ENCODE measurements at regions not wholly inside any gene's neighbourhood (a gene's known extent, or its start where the extent isn't known, plus 50 kb on each side); places are given as distances from the start of the nearest gene placed in this dataset.

- no peak for ATAC-seq (replicated peaks in 1 of 2)
- DNase-seq = no peak
- no peaks in the 10 kb centered on the region for H3K27me3 Mint-ChIP-seq (ENCODE audit: low read depth)
- no peaks in the 10 kb centered on the region for H3K36me3 Mint-ChIP-seq (ENCODE audit: insufficient read depth in 2 of 2)
- H3K27ac Mint-ChIP-seq = no peak overlapping the region
- no peaks in the 10 kb centered on the region for H3K4me1 Mint-ChIP-seq (ENCODE audit: low read depth)
- H3K9me3 Mint-ChIP-seq = peaks cover 7 to 12% of the 10 kb centered on the region in 2 donors
- H3K4me3 Mint-ChIP-seq = no peak overlapping the region
Observed at GRCh38 chr3:86257955-86258641, 732.9 kb downstream of the VGLL3 start.

- no peaks in the 10 kb centered on the region for H3K4me1 Mint-ChIP-seq (ENCODE audit: low read depth)
- H3K36me3 Mint-ChIP-seq (ENCODE audit: insufficient read depth in 2 of 2) = no peaks in the 10 kb centered on the region
- no peak overlapping the region for H3K4me3 Mint-ChIP-seq
- no peaks in the 10 kb centered on the region for H3K27me3 Mint-ChIP-seq (ENCODE audit: low read depth)
- DNase-seq (no peak), ATAC-seq (replicated peaks in 1 of 2) (no peak)
- H3K27ac Mint-ChIP-seq = no peak overlapping the region
- peaks cover 10% of the 10 kb centered on the region in 2 donors for H3K9me3 Mint-ChIP-seq
Observed at GRCh38 chr3:86254480-86254879, 736.5 kb downstream of the VGLL3 start.

GRCh38 chr3:86251781-86252180, 739.2 kb downstream of the VGLL3 start:
- peaks cover 6 to 10% of the 10 kb centered on the region in 2 donors for H3K9me3 Mint-ChIP-seq
- no peak overlapping the region for H3K27ac Mint-ChIP-seq
- no peaks in the 10 kb centered on the region for H3K27me3 Mint-ChIP-seq (ENCODE audit: low read depth)
- ATAC-seq (replicated peaks in 1 of 2) (no peak), DNase-seq (no peak)
- H3K4me3 Mint-ChIP-seq = no peak overlapping the region
- no peaks in the 10 kb centered on the region for H3K4me1 Mint-ChIP-seq (ENCODE audit: low read depth)
- peaks cover 0 to 3% of the 10 kb centered on the region in 2 donors for H3K36me3 Mint-ChIP-seq (ENCODE audit: insufficient read depth in 2 of 2)

GRCh38 chr3:86249833-86250232, 741.1 kb downstream of the VGLL3 start:
- Mint-ChIP-seq H3K27me3 (ENCODE audit: low read depth) (no peaks in the 10 kb centered on the region), H3K4me3 (no peak overlapping the region), H3K27ac (no peak overlapping the region), H3K36me3 (ENCODE audit: insufficient read depth in 2 of 2) (peaks cover 0 to 3% of the 10 kb centered on the region in 2 donors), H3K4me1 (ENCODE audit: low read depth) (no peaks in the 10 kb centered on the region), H3K9me3 (peaks cover 0 to 7% of the 10 kb centered on the region in 2 donors)
- no peak for DNase-seq
- ATAC-seq (replicated peaks in 1 of 2) = no peak

- no peak for DNase-seq
- H3K27ac Mint-ChIP-seq = no peak overlapping the region
- H3K4me3 Mint-ChIP-seq = no peak overlapping the region
- ATAC-seq (replicated peaks in 1 of 2) = no peak
- H3K9me3 Mint-ChIP-seq = peaks cover 0 to 7% of the 10 kb centered on the region in 2 donors
- H3K36me3 Mint-ChIP-seq (ENCODE audit: insufficient read depth in 2 of 2) = peaks cover 0 to 3% of the 10 kb centered on the region in 2 donors
- H3K27me3 Mint-ChIP-seq (ENCODE audit: low read depth) = no peaks in the 10 kb centered on the region
- no peaks in the 10 kb centered on the region for H3K4me1 Mint-ChIP-seq (ENCODE audit: low read depth)
Observed at GRCh38 chr3:86245360-86245759, 745.6 kb downstream of the VGLL3 start.

GRCh38 chr3:86244905-86245304, 746.0 kb downstream of the VGLL3 start:
- H3K9me3 Mint-ChIP-seq = peaks cover 0 to 7% of the 10 kb centered on the region in 2 donors
- peaks cover 0 to 3% of the 10 kb centered on the region in 2 donors for H3K36me3 Mint-ChIP-seq (ENCODE audit: insufficient read depth in 2 of 2)
- H3K4me3 Mint-ChIP-seq = no peak overlapping the region
- ATAC-seq (replicated peaks in 1 of 2) (no peak), DNase-seq (no peak)
- no peaks in the 10 kb centered on the region for H3K27me3 Mint-ChIP-seq (ENCODE audit: low read depth)
- H3K27ac Mint-ChIP-seq = no peak overlapping the region
- no peaks in the 10 kb centered on the region for H3K4me1 Mint-ChIP-seq (ENCODE audit: low read depth)

GRCh38 chr3:86239946-86240345, 751.0 kb downstream of the VGLL3 start:
- Mint-ChIP-seq H3K36me3 (ENCODE audit: insufficient read depth in 2 of 2) (no peaks in the 10 kb centered on the region), H3K4me3 (no peak overlapping the region), H3K9me3 (peaks cover 1 to 2% of the 10 kb centered on the region in 2 donors), H3K27me3 (ENCODE audit: low read depth) (no peaks in the 10 kb centered on the region), H3K27ac (no peak overlapping the region), H3K4me1 (ENCODE audit: low read depth) (no peaks in the 10 kb centered on the region)
- ATAC-seq (replicated peaks in 1 of 2) = no peak
- no peak for DNase-seq

GRCh38 chr3:86234506-86235254, 756.3 kb downstream of the VGLL3 start:
- no peaks in the 10 kb centered on the region for H3K27me3 Mint-ChIP-seq (ENCODE audit: low read depth)
- no peaks in the 10 kb centered on the region for H3K36me3 Mint-ChIP-seq (ENCODE audit: insufficient read depth in 2 of 2)
- DNase-seq = no peak
- no peaks in the 10 kb centered on the region for H3K4me1 Mint-ChIP-seq (ENCODE audit: low read depth)
- H3K9me3 Mint-ChIP-seq = peaks cover 1 to 2% of the 10 kb centered on the region in 2 donors
- H3K27ac Mint-ChIP-seq = no peak overlapping the region
- no peak for ATAC-seq (replicated peaks in 1 of 2)
- H3K4me3 Mint-ChIP-seq = no peak overlapping the region

- no peaks in the 10 kb centered on the region for H3K4me1 Mint-ChIP-seq (ENCODE audit: low read depth)
Observed at GRCh38 chr3:86230762-86231161, 760.2 kb downstream of the VGLL3 start.

GRCh38 chr3:86229775-86230094, 761.2 kb downstream of the VGLL3 start:
- Mint-ChIP-seq H3K27me3 (ENCODE audit: low read depth) (no peaks in the 10 kb centered on the region), H3K4me1 (ENCODE audit: low read depth) (no peaks in the 10 kb centered on the region), H3K36me3 (ENCODE audit: insufficient read depth in 2 of 2) (no peaks in the 10 kb centered on the region), H3K27ac (no peak overlapping the region), H3K9me3 (peaks cover 0 to 2% of the 10 kb centered on the region in 2 donors), H3K4me3 (no peak overlapping the region)
- DNase-seq (no peak), ATAC-seq (replicated peaks in 1 of 2) (no peak)

More at GRCh38 chr3:86230762-86231161, 760.2 kb downstream of the VGLL3 start:
- Mint-ChIP-seq H3K27me3 (ENCODE audit: low read depth) (no peaks in the 10 kb centered on the region), H3K4me3 (no peak overlapping the region), H3K9me3 (peaks cover 0 to 2% of the 10 kb centered on the region in 2 donors), H3K36me3 (ENCODE audit: insufficient read depth in 2 of 2) (no peaks in the 10 kb centered on the region), H3K27ac (no peak overlapping the region)
- ATAC-seq (replicated peaks in 1 of 2) (no peak), DNase-seq (no peak)

GRCh38 chr3:86229086-86229774, 761.7 kb downstream of the VGLL3 start:
- no peak for DNase-seq
- H3K4me1 Mint-ChIP-seq (ENCODE audit: low read depth) = no peaks in the 10 kb centered on the region
- H3K27me3 Mint-ChIP-seq (ENCODE audit: low read depth) = no peaks in the 10 kb centered on the region
- no peak for ATAC-seq (replicated peaks in 1 of 2)
- H3K27ac Mint-ChIP-seq = no peak overlapping the region
- no peaks in the 10 kb centered on the region for H3K36me3 Mint-ChIP-seq (ENCODE audit: insufficient read depth in 2 of 2)
- peaks cover 0 to 2% of the 10 kb centered on the region in 2 donors for H3K9me3 Mint-ChIP-seq
- H3K4me3 Mint-ChIP-seq = no peak overlapping the region

GRCh38 chr3:86228101-86228500, 762.8 kb downstream of the VGLL3 start:
- H3K27ac Mint-ChIP-seq = no peak overlapping the region
- peaks cover 0 to 2% of the 10 kb centered on the region in 2 donors for H3K9me3 Mint-ChIP-seq
- H3K27me3 Mint-ChIP-seq (ENCODE audit: low read depth) = no peaks in the 10 kb centered on the region
- H3K4me1 Mint-ChIP-seq (ENCODE audit: low read depth) = no peaks in the 10 kb centered on the region
- H3K4me3 Mint-ChIP-seq = no peak overlapping the region
- ATAC-seq (replicated peaks in 1 of 2) (no peak), DNase-seq (no peak)
- no peaks in the 10 kb centered on the region for H3K36me3 Mint-ChIP-seq (ENCODE audit: insufficient read depth in 2 of 2)

GRCh38 chr3:86225461-86225860, 765.5 kb downstream of the VGLL3 start:
- no peaks in the 10 kb centered on the region for H3K27me3 Mint-ChIP-seq (ENCODE audit: low read depth)
- H3K36me3 Mint-ChIP-seq (ENCODE audit: insufficient read depth in 2 of 2) = peaks cover 0 to 2% of the 10 kb centered on the region in 2 donors
- no peak for ATAC-seq (replicated peaks in 1 of 2)
- H3K4me1 Mint-ChIP-seq (ENCODE audit: low read depth) = no peaks in the 10 kb centered on the region
- peaks cover 2% of the 10 kb centered on the region in 2 donors for H3K9me3 Mint-ChIP-seq
- no peak overlapping the region for H3K27ac Mint-ChIP-seq
- DNase-seq = no peak
- H3K4me3 Mint-ChIP-seq = no peak overlapping the region
